SU-DHL-6 (cell line): ENCODE measurements at regions not wholly inside any gene's neighbourhood (a gene's known extent, or its start where the extent isn't known, plus 50 kb on each side); places are given as distances from the start of the nearest gene placed in this dataset.

Experiments used
- H2AFZ ChIP-seq: fragments of 200-600 bp; sonication (generic); 2 replicates; pipeline ENCODE4 v1.6.1; 2014; ENCODE audit warnings: low read depth, mild to moderate bottlenecking, moderate library complexity, mixed read lengths, antibody characterized with exemption, low read length; ENCODE audit not compliant: severe bottlenecking
- H3F3A ChIP-seq: fragments of 200-600 bp; shearing (Covaris generic); 2 replicates; pipeline ENCODE4 v1.6.0; 2016; ENCODE audit warnings: antibody characterized with exemption, mild to moderate bottlenecking; ENCODE audit not compliant: insufficient read depth
- H3K27ac ChIP-seq: fragments of 200-600 bp; sonication (generic); 2 replicates; pipeline ENCODE4 v1.5.1; 2016; ENCODE audit warnings: low read depth, mild to moderate bottlenecking, low read length, moderate library complexity, mixed read lengths
- H3K27me3 ChIP-seq: fragments of 200-600 bp; sonication (generic), shearing (Covaris generic); 2 replicates; pipeline ENCODE4 v1.6.0; 2014; ENCODE audit warnings: mild to moderate bottlenecking, low read length
- H3K36me3 ChIP-seq: fragments of 200-600 bp; sonication (generic); 2 replicates; pipeline ENCODE4 v1.6.1; 2014; ENCODE audit warnings: mild to moderate bottlenecking, low read length, mixed read lengths
- H3K4me2 ChIP-seq: fragments of 300-600, 200-600 bp; shearing (Covaris generic), sonication (generic); 2 replicates; pipeline ENCODE4 v1.6.0; 2014; ENCODE audit warnings: low read length, low read depth, mild to moderate bottlenecking; ENCODE audit not compliant: poor library complexity, severe bottlenecking
- H3K4me3 ChIP-seq: fragments of 200-600 bp; sonication (generic); 2 replicates; pipeline ENCODE4 v1.5.1; 2014; ENCODE audit warnings: antibody characterized with exemption, low read length, mild to moderate bottlenecking, mixed read lengths; ENCODE audit not compliant: insufficient read depth, poor library complexity, severe bottlenecking
- H3K79me2 ChIP-seq: fragments of 200-600 bp; sonication (generic); 2 replicates; pipeline ENCODE4 v1.6.1; 2014; ENCODE audit warnings: mild to moderate bottlenecking, low read length, moderate library complexity; ENCODE audit not compliant: insufficient read depth
- H3K9ac ChIP-seq: fragments of 200-600 bp; sonication (generic); 2 replicates; pipeline ENCODE4 v1.7.0; 2014; ENCODE audit warnings: mild to moderate bottlenecking, low read length
- H3K9me2 ChIP-seq: fragments of 200-600 bp; sonication (generic); replicated peaks from 2 replicates; pipeline ENCODE4 v1.6.1; 2014; ENCODE audit warnings: low read length; ENCODE audit not compliant: insufficient read depth
- H3K9me3 ChIP-seq: fragments of 200-600 bp; sonication (generic); 2 replicates; pipeline ENCODE4 v1.6.1; 2014; ENCODE audit warnings: low read length, mixed read lengths; ENCODE audit not compliant: insufficient read depth
- H4K20me1 ChIP-seq: fragments of 200-600 bp; sonication (generic); 2 replicates; pipeline ENCODE4 v1.6.1; 2014; ENCODE audit warnings: low read depth, mild to moderate bottlenecking, antibody characterized with exemption, low read length, moderate library complexity, mixed read lengths
- CTCF ChIP-seq: fragments of 200-600 bp; sonication (generic); IDR thresholded peaks from one replicate; pipeline ENCODE4 v1.5.1; 2017; ENCODE audit warnings: antibody characterized with exemption, mild to moderate bottlenecking, low read length, moderate library complexity; ENCODE audit not compliant: insufficient read depth, poor library complexity, severe bottlenecking
- EZH2phosphoT487 ChIP-seq: fragments of 200-600 bp; sonication (generic), shearing (Covaris generic); conservative IDR thresholded peaks from 2 replicates; pipeline ENCODE4 v1.6.1; 2018; ENCODE audit warnings: mild to moderate bottlenecking, antibody characterized with exemption, low read length, moderate library complexity, mixed read lengths

- Histone ChIP-seq H3K27me3 (no peaks in the 10 kb centered on the region), H3K9me3 (no peaks in the 10 kb centered on the region), H3F3A (no peaks in the 10 kb centered on the region), H3K9me2 (no peaks in the 10 kb centered on the region), H4K20me1 (no peaks in the 10 kb centered on the region), H2AFZ (no peak overlapping the region), H3K27ac (no peak overlapping the region), H3K36me3 (no peaks in the 10 kb centered on the region), H3K9ac (no peak overlapping the region), H3K79me2 (no peaks in the 10 kb centered on the region), H3K4me3 (no peak overlapping the region), H3K4me2 (no peak overlapping the region)
- TF ChIP-seq EZH2phosphoT487 (no peak), CTCF (no peak)
Observed at GRCh38 chr3:110741891-110742290, 329.7 kb upstream of the NECTIN3 start.

GRCh38 chr3:110743202-110743601 is 328.4 kb upstream of the NECTIN3 start:
- Histone ChIP-seq H3F3A (no peaks in the 10 kb centered on the region), H3K9me3 (no peaks in the 10 kb centered on the region), H3K9me2 (no peaks in the 10 kb centered on the region), H3K79me2 (no peaks in the 10 kb centered on the region), H3K27me3 (no peaks in the 10 kb centered on the region), H2AFZ (no peak overlapping the region), H3K4me2 (no peak overlapping the region), H3K27ac (no peak overlapping the region), H3K36me3 (no peaks in the 10 kb centered on the region), H4K20me1 (no peaks in the 10 kb centered on the region), H3K9ac (no peak overlapping the region), H3K4me3 (no peak overlapping the region)
- TF ChIP-seq EZH2phosphoT487 (no peak), CTCF (no peak)

- Histone ChIP-seq H3K9me2 (no peaks in the 10 kb centered on the region), H3K9me3 (no peaks in the 10 kb centered on the region), H3K27ac (no peak overlapping the region), H3K4me3 (no peak overlapping the region), H3K36me3 (no peaks in the 10 kb centered on the region), H4K20me1 (no peaks in the 10 kb centered on the region), H2AFZ (no peak overlapping the region), H3K9ac (no peak overlapping the region), H3K79me2 (no peaks in the 10 kb centered on the region), H3K27me3 (no peaks in the 10 kb centered on the region), H3K4me2 (no peak overlapping the region), H3F3A (no peaks in the 10 kb centered on the region)
- TF ChIP-seq CTCF (no peak), EZH2phosphoT487 (no peak)
Observed at GRCh38 chr3:110743984-110744383, 327.6 kb upstream of the NECTIN3 start.

GRCh38 chr3:110744723-110745122 is 326.9 kb upstream of the NECTIN3 start:
- Histone ChIP-seq H3K36me3 (no peaks in the 10 kb centered on the region), H3K79me2 (no peaks in the 10 kb centered on the region), H3K4me3 (no peak overlapping the region), H3K4me2 (no peak overlapping the region), H3F3A (no peaks in the 10 kb centered on the region), H4K20me1 (no peaks in the 10 kb centered on the region), H3K27me3 (no peaks in the 10 kb centered on the region), H3K9me3 (no peaks in the 10 kb centered on the region), H3K27ac (no peak overlapping the region), H3K9ac (no peak overlapping the region), H3K9me2 (no peaks in the 10 kb centered on the region), H2AFZ (no peak overlapping the region)
- no peak for TF ChIP-seq EZH2phosphoT487
- no peak for TF ChIP-seq CTCF
